ENCODE measurements at regions not wholly inside any gene's neighbourhood (a gene's known extent, or its start where the extent isn't known, plus 50 kb on each side); places are given as distances from the start of the nearest gene placed in this dataset.

DNA sequence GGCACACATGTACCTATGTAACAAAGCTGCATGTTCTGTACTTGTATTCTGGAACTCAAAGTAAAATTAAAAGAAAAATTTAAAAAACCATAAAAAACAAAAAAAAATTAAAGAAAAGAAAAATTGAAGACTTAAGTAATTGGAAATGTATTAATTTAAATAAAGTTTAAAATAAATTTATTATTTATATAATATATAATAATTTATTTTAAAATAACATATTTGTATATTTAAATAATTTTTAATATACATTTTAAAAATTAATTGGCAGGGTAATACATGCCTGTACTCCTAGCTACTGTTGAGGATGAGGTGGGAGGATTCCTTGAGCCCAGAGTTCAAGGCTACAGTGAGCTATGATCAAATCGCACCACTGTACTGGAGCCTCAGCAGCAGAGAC lies 1830.6 kb upstream of the CELF4 start:
- no peaks in the 10 kb centered on the region for H4K20me1 ChIP-seq (replicated peaks; ENCODE audit: control insufficient read depth, extremely low read depth, insufficient read depth, low read length)
- dilution Hi-C loops (cut with MboI; ENCODE audit: extremely low pct_ligation_motif_present, low sequenced_read_pairs) (no loop called here), intact Hi-C loops (cut with micrococcal nuclease) (no loop called here)
- no peaks in the 10 kb centered on the region for H3K79me2 ChIP-seq (ENCODE audit: control insufficient read depth, insufficient read depth, low read length)
- FAIRE-seq, result no peak
- no peak overlapping the region for H3K27ac ChIP-seq (ENCODE audit: insufficient read depth, low read depth, low read length)
- H3K4me3 ChIP-seq (replicated peaks in 1 of 3; ENCODE audit: insufficient read depth in 1 of 3, low read depth in 1 of 3, low read length in 3 of 3), result no peak overlapping the region
- no peaks in the 10 kb centered on the region for H3K4me1 ChIP-seq (ENCODE audit: control insufficient read depth, extremely low read depth, insufficient read depth, low read length)
- ChIA-PET CTCF (interaction anchor here (1.0 kb wide), 1 partner anchor 8 kb away, joined by 3 read pairs; no protein-coding TSS in a partner anchor), POLR2A (no interaction called here)
- no peaks in the 10 kb centered on the region for H3K9me3 ChIP-seq (replicated peaks; ENCODE audit: control insufficient read depth, insufficient read depth, low read length)
- H3K9me1 ChIP-seq (replicated peaks; ENCODE audit: control insufficient read depth, extremely low read depth, insufficient read depth, low read length), result no peaks in the 10 kb centered on the region
- DNase-seq (ENCODE audit: low read depth, low spot score), result no peak
- BruUV-seq (replicated peaks), result no TSS peak
- H3K36me3 ChIP-seq (ENCODE audit: control insufficient read depth in 2 of 2, extremely low read depth in 1 of 2, insufficient read depth in 2 of 2, low read length in 2 of 2), result no peaks in the 10 kb centered on the region
- TF ChIP-seq POLR2A (IDR thresholded peaks at IDR 0.05; ENCODE audit: low read depth, low read length) (no peak), EZH2 (IDR thresholded peaks at IDR 0.05; ENCODE audit: borderline replicate concordance, low read depth, low read length, severe bottlenecking) (no peak), POLR2AphosphoS5 (IDR thresholded peaks at IDR 0.05; ENCODE audit: insufficient read depth, low read depth, low read length) (no peak), MAX (IDR thresholded peaks at IDR 0.05; ENCODE audit: insufficient read depth, insufficient read length) (no peak), MYC (IDR thresholded peaks at IDR 0.05; ENCODE audit: low read depth, low read length) (no peak), GATA2 (IDR thresholded peaks at IDR 0.05; ENCODE audit: insufficient read depth, insufficient read length, low read depth, low read length) (no peak)
- TF ChIP-seq, protein P1, sequence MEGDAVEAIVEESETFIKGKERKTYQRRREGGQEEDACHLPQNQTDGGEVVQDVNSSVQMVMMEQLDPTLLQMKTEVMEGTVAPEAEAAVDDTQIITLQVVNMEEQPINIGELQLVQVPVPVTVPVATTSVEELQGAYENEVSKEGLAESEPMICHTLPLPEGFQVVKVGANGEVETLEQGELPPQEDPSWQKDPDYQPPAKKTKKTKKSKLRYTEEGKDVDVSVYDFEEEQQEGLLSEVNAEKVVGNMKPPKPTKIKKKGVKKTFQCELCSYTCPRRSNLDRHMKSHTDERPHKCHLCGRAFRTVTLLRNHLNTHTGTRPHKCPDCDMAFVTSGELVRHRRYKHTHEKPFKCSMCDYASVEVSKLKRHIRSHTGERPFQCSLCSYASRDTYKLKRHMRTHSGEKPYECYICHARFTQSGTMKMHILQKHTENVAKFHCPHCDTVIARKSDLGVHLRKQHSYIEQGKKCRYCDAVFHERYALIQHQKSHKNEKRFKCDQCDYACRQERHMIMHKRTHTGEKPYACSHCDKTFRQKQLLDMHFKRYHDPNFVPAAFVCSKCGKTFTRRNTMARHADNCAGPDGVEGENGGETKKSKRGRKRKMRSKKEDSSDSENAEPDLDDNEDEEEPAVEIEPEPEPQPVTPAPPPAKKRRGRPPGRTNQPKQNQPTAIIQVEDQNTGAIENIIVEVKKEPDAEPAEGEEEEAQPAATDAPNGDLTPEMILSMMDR (IDR thresholded peaks at IDR 0.05; ENCODE audit: extremely low read depth in 1 of 2, insufficient read depth in 1 of 2, low read depth in 1 of 2, low read length in 2 of 2), result no peak
- no peak overlapping the region for H2AFZ ChIP-seq (ENCODE audit: low read depth, low read length)
- no peaks in the 10 kb centered on the region for H3K27me3 ChIP-seq (ENCODE audit: control insufficient read depth in 2 of 2, insufficient read depth in 2 of 2, low read length in 2 of 2)
- H3K4me2 ChIP-seq (ENCODE audit: insufficient read depth, low read length), result no peak overlapping the region
- H3K9ac ChIP-seq (replicated peaks; ENCODE audit: extremely low read depth, insufficient read depth, low read length), result no peak overlapping the region

Data from endothelial cell of umbilical vein (primary cell).